ENCODE measurements at regions not wholly inside any gene's neighbourhood (a gene's known extent, or its start where the extent isn't known, plus 50 kb on each side); places are given as distances from the start of the nearest gene placed in this dataset.

GRCh38 chr18:41231681-41232080 lies 723.4 kb upstream of the PIK3C3 start:
- Mint-ChIP-seq H3K36me3 (ENCODE audit: low read depth) (no peaks in the 10 kb centered on the region), H3K4me3 (no peak overlapping the region), H3K9me3 (no peaks in the 10 kb centered on the region), H3K27me3 (ENCODE audit: insufficient read depth) (no peaks in the 10 kb centered on the region), H3K27ac (no peak overlapping the region), H3K4me1 (peaks cover 8% of the 10 kb centered on the region)
- 95% methylated on average over 3 of the region's 3 CpGs for WGBS, 2 experiments (ENCODE audit: insufficient coverage in 1 of 2, insufficient read length in 1 of 2)
- no peak for TF ChIP-seq CTCF (conservative IDR thresholded peaks at IDR 0.05)
- no peaks in the 10 kb centered on the region for H3K4me1 ChIP-seq (ENCODE audit: control insufficient read depth, insufficient read depth, low read length)
- no peak for DNase-seq
- no peak overlapping the region for H3K9ac ChIP-seq (ENCODE audit: extremely low read depth, low read length, poor library complexity, severe bottlenecking)
- no peaks in the 10 kb centered on the region for H3K27me3 ChIP-seq (ENCODE audit: control insufficient read depth, insufficient read depth, low read length, poor library complexity, severe bottlenecking)
- H3K9me3 ChIP-seq (ENCODE audit: control insufficient read depth, low read length), result no peaks in the 10 kb centered on the region
- H3K36me3 ChIP-seq (ENCODE audit: control insufficient read depth, insufficient read depth, low read length), result no peaks in the 10 kb centered on the region
- no peak overlapping the region for H3K4me3 ChIP-seq (ENCODE audit: low read length)
- no peak overlapping the region for H3K27ac ChIP-seq (ENCODE audit: low read depth, low read length)

- Mint-ChIP-seq H3K4me3 (no peak overlapping the region), H3K36me3 (ENCODE audit: low read depth) (no peaks in the 10 kb centered on the region), H3K27me3 (ENCODE audit: insufficient read depth) (no peaks in the 10 kb centered on the region), H3K4me1 (peaks cover 8% of the 10 kb centered on the region), H3K9me3 (no peaks in the 10 kb centered on the region), H3K27ac (no peak overlapping the region)
- DNase-seq, result no peak
- Histone ChIP-seq H3K4me1 (ENCODE audit: control insufficient read depth, insufficient read depth, low read length) (no peaks in the 10 kb centered on the region), H3K27ac (ENCODE audit: low read depth, low read length) (no peak overlapping the region), H3K36me3 (ENCODE audit: control insufficient read depth, insufficient read depth, low read length) (no peaks in the 10 kb centered on the region), H3K9ac (ENCODE audit: extremely low read depth, low read length, poor library complexity, severe bottlenecking) (no peak overlapping the region), H3K4me3 (ENCODE audit: low read length) (peak overlapping the region; percentile 1), H3K9me3 (ENCODE audit: control insufficient read depth, low read length) (no peaks in the 10 kb centered on the region), H3K27me3 (ENCODE audit: control insufficient read depth, insufficient read depth, low read length, poor library complexity, severe bottlenecking) (no peaks in the 10 kb centered on the region)
- 84% methylated on average over 1 of the region's 1 CpG; no CpG with 5 or more reads in 1 of the 2 experiments for WGBS, 2 experiments (ENCODE audit: insufficient coverage in 1 of 2, insufficient read length in 1 of 2)
- TF ChIP-seq CTCF (conservative IDR thresholded peaks at IDR 0.05), result no peak
Observed at GRCh38 chr18:41227993-41228392, 727.0 kb upstream of the PIK3C3 start.

- no peak for TF ChIP-seq CTCF (conservative IDR thresholded peaks at IDR 0.05)
- Mint-ChIP-seq H3K36me3 (ENCODE audit: low read depth) (no peaks in the 10 kb centered on the region), H3K27ac (no peak overlapping the region), H3K27me3 (ENCODE audit: insufficient read depth) (no peaks in the 10 kb centered on the region), H3K4me3 (no peak overlapping the region), H3K4me1 (peaks cover 8% of the 10 kb centered on the region), H3K9me3 (no peaks in the 10 kb centered on the region)
- H3K9ac ChIP-seq (ENCODE audit: extremely low read depth, low read length, poor library complexity, severe bottlenecking), result no peak overlapping the region
- DNase-seq, result no peak
- H3K9me3 ChIP-seq (ENCODE audit: control insufficient read depth, low read length), result no peaks in the 10 kb centered on the region
- no peaks in the 10 kb centered on the region for H3K4me1 ChIP-seq (ENCODE audit: control insufficient read depth, insufficient read depth, low read length)
- H3K27ac ChIP-seq (ENCODE audit: low read depth, low read length), result no peak overlapping the region
- WGBS, 2 experiments (ENCODE audit: insufficient coverage in 1 of 2, insufficient read length in 1 of 2), result 97 to 100% methylated on average over 3 to 4 of the region's 4 CpGs
- no peak overlapping the region for H3K4me3 ChIP-seq (ENCODE audit: low read length)
- H3K36me3 ChIP-seq (ENCODE audit: control insufficient read depth, insufficient read depth, low read length), result no peaks in the 10 kb centered on the region
- H3K27me3 ChIP-seq (ENCODE audit: control insufficient read depth, insufficient read depth, low read length, poor library complexity, severe bottlenecking), result no peaks in the 10 kb centered on the region
Observed at GRCh38 chr18:41226911-41227310, 728.1 kb upstream of the PIK3C3 start.

All from endodermal cell (in vitro differentiated cells).